ENCODE measurements at regions not wholly inside any gene's neighbourhood (a gene's known extent, or its start where the extent isn't known, plus 50 kb on each side); places are given as distances from the start of the nearest gene placed in this dataset.

DNA sequence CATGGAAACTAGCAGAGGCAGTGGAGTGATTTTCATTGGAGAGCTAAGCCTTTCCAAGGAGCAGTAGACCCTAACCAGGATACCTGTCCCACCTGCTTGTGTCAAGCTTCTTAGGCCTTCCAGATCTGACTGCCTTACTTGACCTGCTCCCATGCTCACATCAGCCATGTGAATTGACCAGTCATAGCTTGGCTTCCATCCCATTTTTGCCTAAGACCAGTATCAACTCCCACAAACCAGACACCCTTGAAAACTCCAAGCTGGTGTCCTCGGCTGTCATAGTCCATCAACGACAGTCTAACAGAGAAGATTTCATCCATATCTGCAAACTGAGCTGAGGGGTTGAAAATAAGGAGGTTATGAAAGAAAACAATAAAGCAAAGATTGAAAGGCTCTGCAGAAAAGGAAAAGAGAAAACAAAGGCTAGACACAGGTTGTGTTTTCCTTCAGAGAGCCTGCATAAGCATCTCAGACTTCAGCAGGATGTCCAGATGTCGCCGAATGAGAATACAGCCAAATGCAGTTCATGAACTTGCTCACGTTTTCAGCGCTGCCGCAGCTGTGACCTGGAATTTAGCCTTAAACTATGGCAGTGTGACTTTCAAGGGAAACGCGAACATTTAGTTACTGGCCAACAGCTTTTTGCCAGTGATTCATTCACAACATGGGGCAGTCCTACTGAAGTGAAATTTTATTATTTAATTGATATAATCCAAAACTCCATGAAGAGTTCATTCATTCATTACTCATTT is 868.1 kb upstream of the ID2 start:
- DNase-seq (ENCODE audit: low read depth in 1 of 2, low spot score in 1 of 2), result no peak
- in situ Hi-C loops (cut with HindIII; ENCODE audit: low pct_unique_long_range_greater_than_20kb, low sequenced_read_pairs), result no loop called here
- TF ChIP-seq JUND (IDR thresholded peaks at IDR 0.05; ENCODE audit: low read depth), result no peak

DNA sequence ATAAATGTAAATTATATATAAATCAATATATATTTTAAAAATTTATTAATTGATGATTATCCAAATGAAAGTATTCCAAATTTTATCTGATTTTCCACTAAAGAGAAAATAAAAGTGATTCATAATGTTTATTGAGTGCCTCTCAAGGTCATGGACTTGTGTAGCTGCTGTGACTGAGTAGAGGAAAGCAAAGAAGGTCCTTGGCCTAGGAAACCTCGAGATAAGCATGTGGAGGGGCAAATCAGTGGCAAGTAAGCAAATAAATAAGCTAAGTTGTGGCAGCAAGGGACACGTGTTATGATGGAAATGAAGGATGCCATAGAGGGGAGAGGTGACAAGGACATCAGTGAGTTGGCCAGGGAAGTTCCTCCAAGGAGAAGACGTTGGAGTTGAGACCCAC is 866.1 kb upstream of the ID2 start:
- in situ Hi-C loops (cut with HindIII; ENCODE audit: low pct_unique_long_range_greater_than_20kb, low sequenced_read_pairs), result no loop called here
- no peak for TF ChIP-seq JUND (IDR thresholded peaks at IDR 0.05; ENCODE audit: low read depth)
- DNase-seq (ENCODE audit: low read depth in 1 of 2, low spot score in 1 of 2), result no peak

DNA sequence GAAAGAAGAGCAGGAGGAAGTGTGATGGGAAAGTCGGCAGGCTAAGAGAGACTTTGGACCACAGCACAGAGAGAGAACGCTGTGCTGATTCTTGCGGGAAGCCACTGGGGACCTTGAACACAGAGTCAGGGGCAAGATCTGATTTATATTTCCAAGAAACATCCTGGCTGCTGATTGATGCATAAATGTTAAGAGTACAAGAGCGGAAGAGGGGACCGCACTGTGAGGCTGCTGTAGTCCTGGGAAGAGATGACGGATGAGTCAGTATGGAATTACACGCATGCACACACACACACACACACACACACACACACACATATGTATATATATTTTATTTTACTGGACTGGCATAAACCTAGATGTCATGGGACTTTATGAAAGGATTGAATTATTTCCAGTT is 865.6 kb upstream of the ID2 start:
- in situ Hi-C loops (cut with HindIII; ENCODE audit: low pct_unique_long_range_greater_than_20kb, low sequenced_read_pairs), result no loop called here
- DNase-seq (ENCODE audit: low read depth in 1 of 2, low spot score in 1 of 2), result no peak
- TF ChIP-seq JUND (IDR thresholded peaks at IDR 0.05; ENCODE audit: low read depth), result no peak

DNA sequence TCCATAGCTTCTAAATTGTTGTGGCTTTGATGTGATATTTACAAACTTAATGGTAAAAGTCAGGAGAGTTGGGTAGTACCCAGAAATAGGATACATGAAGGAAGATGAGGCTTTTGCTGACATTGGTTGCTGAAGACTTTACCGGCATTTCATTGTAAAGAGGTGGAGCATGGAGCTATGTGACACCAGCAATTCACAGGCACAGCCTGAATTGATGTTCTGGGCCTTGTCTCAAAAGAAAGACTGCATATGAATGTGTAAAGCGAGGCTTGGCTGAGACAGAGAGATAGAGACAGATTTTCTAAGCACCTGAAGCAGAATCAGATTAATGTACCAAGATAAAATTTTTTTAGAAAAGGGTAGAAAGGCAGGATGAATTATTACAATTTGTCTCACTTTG is 864.9 kb upstream of the ID2 start:
- DNase-seq (ENCODE audit: low read depth in 1 of 2, low spot score in 1 of 2), result no peak
- in situ Hi-C loops (cut with HindIII; ENCODE audit: low pct_unique_long_range_greater_than_20kb, low sequenced_read_pairs), result no loop called here
- no peak for TF ChIP-seq JUND (IDR thresholded peaks at IDR 0.05; ENCODE audit: low read depth)

DNA sequence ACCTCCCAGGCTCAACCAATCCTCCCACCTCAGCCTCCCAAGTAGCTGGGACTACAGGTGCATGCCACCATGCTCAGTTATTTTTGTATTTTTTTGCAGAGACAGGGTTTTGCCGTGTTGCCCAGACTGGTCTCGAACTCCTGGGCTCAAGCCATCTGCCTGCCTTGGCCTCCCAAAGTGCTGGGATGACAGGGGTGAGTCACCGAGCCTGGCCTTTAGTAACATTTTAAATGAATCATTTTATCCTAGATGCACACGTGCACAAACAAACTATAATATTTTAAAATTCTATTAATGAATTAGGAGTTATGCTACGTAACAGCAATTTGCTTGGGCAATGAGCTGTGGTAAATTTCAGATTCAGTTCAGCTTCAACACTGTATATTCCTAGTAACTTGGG is 862.5 kb upstream of the ID2 start:
- no peak for TF ChIP-seq JUND (IDR thresholded peaks at IDR 0.05; ENCODE audit: low read depth)
- no peak for DNase-seq (ENCODE audit: low read depth in 1 of 2, low spot score in 1 of 2)
- in situ Hi-C loops (cut with HindIII; ENCODE audit: low pct_unique_long_range_greater_than_20kb, low sequenced_read_pairs), result no loop called here

DNA sequence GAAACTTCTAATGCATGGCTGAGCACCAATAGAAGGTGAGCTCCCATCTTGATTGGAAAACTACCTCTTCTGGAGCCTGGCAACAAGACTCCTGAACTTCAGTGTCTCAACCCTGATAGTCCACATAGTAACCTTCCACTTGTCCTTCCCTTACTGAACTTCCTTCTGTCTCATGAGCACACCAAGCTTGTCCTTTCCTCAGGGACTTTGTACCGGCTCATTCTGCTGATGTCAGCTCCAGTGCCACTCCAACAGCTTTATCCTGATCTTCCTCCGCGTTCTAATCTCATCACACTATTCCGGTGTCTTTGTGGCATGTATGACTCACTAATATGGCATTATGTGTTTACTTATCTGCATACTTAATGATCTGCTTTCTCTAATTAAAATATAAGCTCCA is 862.0 kb upstream of the ID2 start:
- in situ Hi-C loops (cut with HindIII; ENCODE audit: low pct_unique_long_range_greater_than_20kb, low sequenced_read_pairs), result no loop called here
- no peak for TF ChIP-seq JUND (IDR thresholded peaks at IDR 0.05; ENCODE audit: low read depth)

DNA sequence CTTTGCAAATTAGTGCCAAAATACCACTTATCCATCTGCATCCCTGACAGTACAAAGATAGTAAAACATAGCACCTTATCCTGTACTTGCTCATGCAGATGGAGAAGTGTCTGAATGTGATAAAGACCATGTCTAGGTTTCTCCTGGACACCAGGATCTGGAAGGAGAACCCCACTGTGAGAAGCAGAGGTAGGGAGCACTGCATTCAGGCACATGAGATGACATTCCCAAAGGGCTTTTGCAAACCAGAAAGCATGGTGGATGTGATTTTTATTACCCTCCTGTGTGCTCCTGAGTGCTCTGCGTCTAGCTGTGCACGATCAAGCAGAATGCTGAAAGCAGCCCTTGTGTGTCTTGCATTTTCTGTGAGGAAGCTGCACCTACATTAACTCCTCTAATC is 857.6 kb upstream of the ID2 start:
- no peak for TF ChIP-seq JUND (IDR thresholded peaks at IDR 0.05; ENCODE audit: low read depth)
- in situ Hi-C loops (cut with HindIII; ENCODE audit: low pct_unique_long_range_greater_than_20kb, low sequenced_read_pairs), result no loop called here
- no peak for DNase-seq (ENCODE audit: low read depth in 1 of 2, low spot score in 1 of 2)

More for the DNA sequence above, 862.0 kb upstream of the ID2 start:
- no peak for DNase-seq (ENCODE audit: low read depth in 1 of 2, low spot score in 1 of 2)

DNA sequence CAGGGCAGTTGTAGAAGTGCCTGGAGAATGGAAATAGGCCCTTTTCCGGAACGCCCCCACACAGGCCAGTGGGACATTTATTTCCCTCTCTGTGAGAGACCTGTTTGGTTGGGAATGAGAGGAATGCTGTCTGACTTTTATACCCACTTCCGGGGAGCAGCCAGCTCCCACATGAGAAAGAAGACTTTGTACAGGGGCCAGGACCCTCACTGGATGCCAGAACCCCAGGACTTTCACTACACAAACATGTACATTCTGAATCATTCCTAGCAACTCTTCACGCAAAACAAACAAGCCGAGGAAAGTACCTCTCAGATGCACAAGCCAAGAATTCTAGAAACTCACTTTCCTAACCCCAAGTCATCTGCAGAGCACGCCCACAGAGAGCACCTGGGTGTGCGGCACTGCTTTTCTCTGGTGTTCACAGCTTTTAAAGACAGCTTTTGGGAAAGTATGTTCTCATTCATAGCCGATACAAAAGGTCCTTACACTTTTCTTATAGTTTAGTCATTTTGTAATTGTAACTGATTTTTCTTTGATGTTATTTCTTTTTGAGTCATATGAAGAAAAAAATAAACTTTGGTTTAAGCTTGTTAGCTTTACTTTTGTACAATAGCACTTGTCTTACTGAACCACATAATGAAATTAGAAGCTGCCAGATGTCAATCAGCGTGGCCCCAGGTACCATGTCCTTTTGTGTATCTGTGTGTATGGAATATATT is 856.1 kb upstream of the ID2 start:
- in situ Hi-C loops (cut with HindIII; ENCODE audit: low pct_unique_long_range_greater_than_20kb, low sequenced_read_pairs), result no loop called here
- DNase-seq (ENCODE audit: low read depth in 1 of 2, low spot score in 1 of 2), result peak in 1 of 2 experiments; percentile 6
- TF ChIP-seq JUND (IDR thresholded peaks at IDR 0.05; ENCODE audit: low read depth), result no peak

DNA sequence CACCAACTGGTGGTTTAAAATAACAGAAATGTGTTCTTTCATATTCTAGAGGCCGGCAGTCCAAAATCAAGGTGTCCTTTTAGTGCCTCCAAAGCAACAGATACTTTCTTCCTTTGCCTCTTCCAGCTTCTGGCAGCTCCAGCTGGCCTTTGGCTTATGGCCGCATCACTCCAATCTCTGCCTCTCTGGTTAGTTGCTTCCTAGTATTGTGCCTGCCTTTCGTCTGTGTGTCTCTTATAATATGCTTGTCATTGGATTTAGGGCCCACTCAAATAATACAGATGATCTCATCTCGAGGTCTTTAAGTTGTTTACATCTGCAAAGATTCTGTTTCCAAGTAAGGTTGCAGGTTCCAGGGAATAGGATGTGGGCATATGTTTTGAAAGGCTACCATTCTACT is 855.2 kb upstream of the ID2 start:
- in situ Hi-C loops (cut with HindIII; ENCODE audit: low pct_unique_long_range_greater_than_20kb, low sequenced_read_pairs), result no loop called here

DNA sequence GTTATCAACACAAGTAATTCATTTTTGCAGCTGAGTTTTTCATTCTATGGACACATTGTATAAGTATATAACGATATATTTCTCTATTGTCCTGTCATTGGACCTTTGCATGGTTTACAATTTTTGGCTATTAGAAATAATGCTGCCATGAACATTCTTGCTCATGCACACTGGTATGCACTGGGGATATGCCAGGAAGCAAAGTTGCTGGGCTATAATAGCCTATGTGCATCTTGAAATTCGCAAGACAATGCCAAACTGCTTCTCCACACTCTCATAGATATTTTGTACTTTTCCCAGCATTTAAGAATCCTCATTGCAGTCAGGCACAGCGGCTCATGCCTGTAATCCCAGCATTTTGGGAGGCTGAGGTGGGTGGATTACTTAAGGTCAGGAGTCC is 852.6 kb upstream of the ID2 start:
- DNase-seq (ENCODE audit: low read depth in 1 of 2, low spot score in 1 of 2), result no peak
- in situ Hi-C loops (cut with HindIII; ENCODE audit: low pct_unique_long_range_greater_than_20kb, low sequenced_read_pairs), result no loop called here
- TF ChIP-seq JUND (IDR thresholded peaks at IDR 0.05; ENCODE audit: low read depth), result no peak

More for the DNA sequence above, 855.2 kb upstream of the ID2 start:
- no peak for TF ChIP-seq JUND (IDR thresholded peaks at IDR 0.05; ENCODE audit: low read depth)
- DNase-seq (ENCODE audit: low read depth in 1 of 2, low spot score in 1 of 2), result no peak

DNA sequence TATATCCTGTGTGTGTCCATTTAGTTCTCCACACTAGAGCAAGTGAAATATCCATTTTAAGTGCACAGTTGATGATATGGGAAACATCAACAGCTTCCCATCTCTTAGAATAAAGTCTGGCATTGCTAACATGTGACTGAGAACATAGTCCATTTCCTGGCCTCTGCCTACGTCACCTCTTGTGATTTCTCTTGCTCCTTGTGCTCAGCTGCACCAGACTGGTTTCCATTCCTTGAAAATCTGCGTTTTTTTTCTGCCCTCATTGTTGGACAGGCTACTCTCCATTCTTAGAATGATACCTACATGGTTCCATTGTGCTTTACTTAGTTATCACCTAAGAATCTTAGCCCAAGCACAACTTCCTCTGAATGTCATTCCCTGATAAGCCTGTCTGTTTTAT is 851.2 kb upstream of the ID2 start:
- DNase-seq (ENCODE audit: low read depth in 1 of 2, low spot score in 1 of 2), result no peak
- no peak for TF ChIP-seq JUND (IDR thresholded peaks at IDR 0.05; ENCODE audit: low read depth)
- in situ Hi-C loops (cut with HindIII; ENCODE audit: low pct_unique_long_range_greater_than_20kb, low sequenced_read_pairs), result no loop called here

DNA sequence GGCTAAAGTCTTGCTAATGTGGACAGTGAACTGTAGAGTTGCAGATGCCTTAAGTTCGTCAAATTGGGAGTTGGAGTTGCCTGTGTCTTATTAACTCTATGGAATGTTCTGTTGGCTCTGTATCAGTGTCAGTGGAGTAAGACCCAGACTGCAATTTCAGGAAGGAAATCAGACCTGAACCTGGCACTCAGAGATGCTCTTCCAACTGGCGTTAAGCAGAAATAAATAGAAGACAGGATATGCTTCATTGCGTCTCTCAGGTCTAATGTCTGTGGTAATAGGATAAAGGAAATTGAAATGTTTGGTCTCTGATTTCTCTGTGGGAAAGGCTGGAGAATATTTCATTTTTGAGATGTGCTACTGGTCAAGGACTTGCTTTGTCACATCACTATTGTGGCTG is 846.7 kb upstream of the ID2 start:
- in situ Hi-C loops (cut with HindIII; ENCODE audit: low pct_unique_long_range_greater_than_20kb, low sequenced_read_pairs), result no loop called here
- no peak for TF ChIP-seq JUND (IDR thresholded peaks at IDR 0.05; ENCODE audit: low read depth)
- DNase-seq (ENCODE audit: low read depth in 1 of 2, low spot score in 1 of 2), result no peak

All from T47D (cell line).